HepG2 (cell line): ENCODE measurements at regions not wholly inside any gene's neighbourhood (a gene's known extent, or its start where the extent isn't known, plus 50 kb on each side); places are given as distances from the start of the nearest gene placed in this dataset.

Source experiments
- CTCF ChIP-seq: sonication (generic); formaldehyde crosslinking; IDR thresholded peaks from 2 replicates; pipeline ENCODE4 v1.5.0; 2020; ENCODE audit warnings: mild to moderate bottlenecking, missing genetic modification reagents, moderate library complexity
- EZH2 ChIP-seq: conservative IDR thresholded peaks from 2 replicates; pipeline ENCODE4 v1.6.1; 2012; ENCODE audit warnings: mild to moderate bottlenecking, low read depth, low read length, moderate library complexity
- TEAD2 ChIP-seq: sonication (generic); formaldehyde crosslinking; IDR thresholded peaks from 2 replicates; pipeline ENCODE4 v1.9.0; 2021; ENCODE audit warnings: missing genetic modification reagents
- ZNF430 ChIP-seq: sonication (generic); formaldehyde crosslinking; IDR thresholded peaks from 2 replicates; pipeline ENCODE4 v1.9.0; 2021; ENCODE audit warnings: mild to moderate bottlenecking, missing genetic modification reagents

GRCh38 chr21:22804151-22804550, 1805.9 kb downstream of the NCAM2 start:
- TF ChIP-seq EZH2 (no peak), ZNF430 (no peak), TEAD2 (CRISPR knock-in tag) (no peak), CTCF (CRISPR knock-in tag) (no peak)
